ENCODE measurements at regions not wholly inside any gene's neighbourhood (a gene's known extent, or its start where the extent isn't known, plus 50 kb on each side); places are given as distances from the start of the nearest gene placed in this dataset.

GRCh38 chr11:15591112-15591537 is 476.4 kb downstream of the INSC start:
- no peak overlapping the region for H3K56ac ChIP-seq (ENCODE audit: insufficient read length, low read depth, low read length)
- no peak overlapping the region for H3K27ac ChIP-seq (ENCODE audit: insufficient read length, low read depth, low read length)
- no peak overlapping the region for H3K4me3 Mint-ChIP-seq
- WGBS (ENCODE audit: extremely low coverage, insufficient read length, low lambda C conversion rate), result no CpG with 5 or more reads among the region's 5 CpGs
- no peak overlapping the region for H3T11ph ChIP-seq (ENCODE audit: low read length)
- no peak overlapping the region for H2BK5ac ChIP-seq (ENCODE audit: insufficient read length, low read length)
- H3K36me3 Mint-ChIP-seq (ENCODE audit: insufficient read depth in 1 of 3, low read depth in 3 of 3), result peaks cover 0 to 4% (median 4%) of the 10 kb centered on the region in 3 experiments; a peak in 5 of 7 replicates
- H2AK5ac ChIP-seq (ENCODE audit: insufficient read length, low read length), result no peak overlapping the region
- no peak overlapping the region for H2AFZ ChIP-seq (ENCODE audit: low read length)
- H4K20me1 ChIP-seq (ENCODE audit: control insufficient read depth, insufficient read depth, insufficient read length), result no peaks in the 10 kb centered on the region
- no peaks in the 10 kb centered on the region for H3K79me1 ChIP-seq (ENCODE audit: insufficient read depth, low read depth, low read length, poor library complexity, severe bottlenecking)
- no peak overlapping the region for H2BK120ac ChIP-seq (ENCODE audit: low read depth, low read length, poor library complexity, severe bottlenecking)
- no peaks in the 10 kb centered on the region for H3K27me3 ChIP-seq (ENCODE audit: insufficient read depth, low read length)
- H3K4me1 Mint-ChIP-seq, result peaks cover 8 to 12% of the 10 kb centered on the region in 2 experiments
- H4K91ac ChIP-seq (ENCODE audit: insufficient read length, low read depth, low read length), result no peak overlapping the region
- TF ChIP-seq, protein P1, sequence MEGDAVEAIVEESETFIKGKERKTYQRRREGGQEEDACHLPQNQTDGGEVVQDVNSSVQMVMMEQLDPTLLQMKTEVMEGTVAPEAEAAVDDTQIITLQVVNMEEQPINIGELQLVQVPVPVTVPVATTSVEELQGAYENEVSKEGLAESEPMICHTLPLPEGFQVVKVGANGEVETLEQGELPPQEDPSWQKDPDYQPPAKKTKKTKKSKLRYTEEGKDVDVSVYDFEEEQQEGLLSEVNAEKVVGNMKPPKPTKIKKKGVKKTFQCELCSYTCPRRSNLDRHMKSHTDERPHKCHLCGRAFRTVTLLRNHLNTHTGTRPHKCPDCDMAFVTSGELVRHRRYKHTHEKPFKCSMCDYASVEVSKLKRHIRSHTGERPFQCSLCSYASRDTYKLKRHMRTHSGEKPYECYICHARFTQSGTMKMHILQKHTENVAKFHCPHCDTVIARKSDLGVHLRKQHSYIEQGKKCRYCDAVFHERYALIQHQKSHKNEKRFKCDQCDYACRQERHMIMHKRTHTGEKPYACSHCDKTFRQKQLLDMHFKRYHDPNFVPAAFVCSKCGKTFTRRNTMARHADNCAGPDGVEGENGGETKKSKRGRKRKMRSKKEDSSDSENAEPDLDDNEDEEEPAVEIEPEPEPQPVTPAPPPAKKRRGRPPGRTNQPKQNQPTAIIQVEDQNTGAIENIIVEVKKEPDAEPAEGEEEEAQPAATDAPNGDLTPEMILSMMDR (conservative IDR thresholded peaks at IDR 0.05), result no peak
- H3K14ac ChIP-seq (ENCODE audit: insufficient read depth, low read length), result no peak overlapping the region; the same call in 1 of the 2 replicates
- no peak overlapping the region for H2BK20ac ChIP-seq (ENCODE audit: low read depth, low read length, poor library complexity, severe bottlenecking)
- H2BK15ac ChIP-seq (ENCODE audit: low read depth, low read length), result no peak overlapping the region
- DNase-seq, result no peak
- no peaks in the 10 kb centered on the region for H3K23me2 ChIP-seq (ENCODE audit: insufficient read length, low read depth, low read length, poor library complexity, severe bottlenecking)
- H3K4me2 ChIP-seq (ENCODE audit: insufficient read depth, insufficient read length, low read length), result no peak overlapping the region
- H3K27ac Mint-ChIP-seq, result no peak overlapping the region
- no peaks in the 10 kb centered on the region for H3K79me2 ChIP-seq (ENCODE audit: insufficient read depth, low read length)
- H4K8ac ChIP-seq (replicated peaks; ENCODE audit: insufficient read length, low read depth, low read length), result no peak overlapping the region
- H3K27me3 Mint-ChIP-seq (ENCODE audit: low read depth), result no peaks in the 10 kb centered on the region; the same call in 1 of the 2 replicates
- peaks cover 3% of the 10 kb centered on the region; the same call in 1 of the 2 replicates for H3K4me1 ChIP-seq (ENCODE audit: insufficient read depth, low read length)
- no peak overlapping the region for H3K9ac ChIP-seq (ENCODE audit: extremely low read depth, insufficient read length, low read length)
- no peaks in the 10 kb centered on the region for H3K9me3 ChIP-seq (ENCODE audit: control insufficient read depth, low read depth, low read length)
- peaks cover 0 to 4% of the 10 kb centered on the region in 2 experiments; a peak in 2 of 5 replicates for H3K9me3 Mint-ChIP-seq
- H3K23ac ChIP-seq (ENCODE audit: insufficient read length, low read depth, low read length), result no peak overlapping the region
- no peak overlapping the region for H4K5ac ChIP-seq (ENCODE audit: insufficient read length, low read depth, low read length)
- H3K18ac ChIP-seq (ENCODE audit: insufficient read length, low read depth, low read length), result no peak overlapping the region
- H2BK12ac ChIP-seq (ENCODE audit: insufficient read length, low read depth, low read length), result no peak overlapping the region
- no peak overlapping the region for H3K4ac ChIP-seq (ENCODE audit: low read depth, low read length)

All from H9 (cell line).